22Rv1 (cell line): ENCODE measurements at regions not wholly inside any gene's neighbourhood (a gene's known extent, or its start where the extent isn't known, plus 50 kb on each side); places are given as distances from the start of the nearest gene placed in this dataset.
"Not testable (repeated sequence)": the region's sequence is repeated elsewhere in the genome, so short reads cannot be mapped to it uniquely, and the experiment has no call there.

Source experiments
- ZFX ChIP-seq: fragments of 450-650 bp; IDR thresholded peaks from 2 replicates; pipeline ENCODE4 v1.6.1; 2017; ENCODE audit warnings: antibody characterized with exemption, borderline replicate concordance
- TF ChIP-seq, protein P1 (sequence below): fragments of 450-650 bp; IDR thresholded peaks from 2 replicates; pipeline ENCODE4 v1.5.1; 2017; ENCODE audit warnings: mild to moderate bottlenecking

GRCh38 chr9:97155441-97155840, 116.5 kb upstream of the CTSV start:
- TF ChIP-seq, protein P1, sequence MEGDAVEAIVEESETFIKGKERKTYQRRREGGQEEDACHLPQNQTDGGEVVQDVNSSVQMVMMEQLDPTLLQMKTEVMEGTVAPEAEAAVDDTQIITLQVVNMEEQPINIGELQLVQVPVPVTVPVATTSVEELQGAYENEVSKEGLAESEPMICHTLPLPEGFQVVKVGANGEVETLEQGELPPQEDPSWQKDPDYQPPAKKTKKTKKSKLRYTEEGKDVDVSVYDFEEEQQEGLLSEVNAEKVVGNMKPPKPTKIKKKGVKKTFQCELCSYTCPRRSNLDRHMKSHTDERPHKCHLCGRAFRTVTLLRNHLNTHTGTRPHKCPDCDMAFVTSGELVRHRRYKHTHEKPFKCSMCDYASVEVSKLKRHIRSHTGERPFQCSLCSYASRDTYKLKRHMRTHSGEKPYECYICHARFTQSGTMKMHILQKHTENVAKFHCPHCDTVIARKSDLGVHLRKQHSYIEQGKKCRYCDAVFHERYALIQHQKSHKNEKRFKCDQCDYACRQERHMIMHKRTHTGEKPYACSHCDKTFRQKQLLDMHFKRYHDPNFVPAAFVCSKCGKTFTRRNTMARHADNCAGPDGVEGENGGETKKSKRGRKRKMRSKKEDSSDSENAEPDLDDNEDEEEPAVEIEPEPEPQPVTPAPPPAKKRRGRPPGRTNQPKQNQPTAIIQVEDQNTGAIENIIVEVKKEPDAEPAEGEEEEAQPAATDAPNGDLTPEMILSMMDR: not testable (repeated sequence)
- not testable (repeated sequence) for TF ChIP-seq ZFX
